ENCODE measurements at regions not wholly inside any gene's neighbourhood (a gene's known extent, or its start where the extent isn't known, plus 50 kb on each side); places are given as distances from the start of the nearest gene placed in this dataset.

DNA sequence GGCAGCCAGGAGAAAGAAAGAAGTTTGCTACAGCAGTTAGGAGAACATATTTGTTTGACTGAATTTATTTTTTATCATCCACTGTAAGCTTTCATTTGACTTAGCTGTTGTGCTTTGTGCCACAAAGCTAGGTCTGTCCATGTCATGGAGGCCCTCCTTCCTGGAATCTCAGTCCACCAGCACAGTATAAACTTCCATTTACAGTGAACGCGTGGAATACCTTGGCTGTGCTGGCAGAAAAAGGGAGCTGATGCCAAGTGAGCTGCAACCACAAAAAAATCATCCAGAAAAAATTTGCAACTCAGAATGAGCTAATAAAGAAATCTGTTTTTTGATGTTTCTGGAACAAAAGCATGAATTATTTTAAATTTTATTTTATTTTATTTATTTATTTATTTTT, 72.6 kb downstream of the ATP6V1G3 start:
- intact Hi-C loops (cut with micrococcal nuclease) (loop anchor here (5.0 kb wide), 6 partner anchors 111 to 941 kb away; partner anchors contain the start of gene NEK7), in situ Hi-C loops (cut with MboI) (no loop called here)
- ChIA-PET POLR2A (interaction anchor here (0.7 kb wide), 2 partner anchors 19 to 26 kb away, joined by 3 to 4 read pairs; no protein-coding TSS in a partner anchor), CTCF (ENCODE audit: low intra/inter-chr PET ratio) (no interaction called here)
- peak; percentile 11 for FAIRE-seq
- H3K4me3 ChIP-seq, result no peak overlapping the region
- no peaks in the 10 kb centered on the region for H3K9me3 ChIP-seq (replicated peaks; ENCODE audit: control insufficient read depth, insufficient read depth, low read depth, low read length)
- no TSS peak for BruUV-seq (replicated peaks)
- TF ChIP-seq CBX2 (IDR thresholded peaks at IDR 0.05; ENCODE audit: insufficient read depth, low read length, poor library complexity, severe bottlenecking) (no peak), CREB5 (CRISPR knock-in tag; IDR thresholded peaks at IDR 0.05) (no peak), ILF3 (IDR thresholded peaks at IDR 0.05; ENCODE audit: borderline replicate concordance) (no peak), HNRNPLL (IDR thresholded peaks at IDR 0.05; ENCODE audit: low read depth, low read length, poor library complexity, severe bottlenecking) (no peak)
- H3K27ac ChIP-seq (ENCODE audit: extremely low read depth, low read depth, low read length), result no peak overlapping the region
- H3K9ac ChIP-seq (ENCODE audit: insufficient read depth in 1 of 2, low read depth in 2 of 2, low read length in 2 of 2), result no peak overlapping the region
- H3K36me3 ChIP-seq (ENCODE audit: control insufficient read depth, insufficient read depth, low read length), result no peaks in the 10 kb centered on the region
- no peak for ATAC-seq
- no peak for DNase-seq (ENCODE audit: extremely low read depth in 1 of 4, low spot score in 3 of 4)
- no peak overlapping the region for H2AFZ ChIP-seq (ENCODE audit: low read depth, low read length)
- no peaks in the 10 kb centered on the region for H3K27me3 ChIP-seq (ENCODE audit: control insufficient read depth in 2 of 2, insufficient read depth in 2 of 2, low read length in 2 of 2)
- no peaks in the 10 kb centered on the region for H4K20me1 ChIP-seq (replicated peaks; ENCODE audit: control insufficient read depth, insufficient read depth, low read length)
- no peak overlapping the region for H3K4me2 ChIP-seq (ENCODE audit: insufficient read depth, low read length)
- no peaks in the 10 kb centered on the region for H3K4me1 ChIP-seq (replicated peaks in 1 of 2; ENCODE audit: control insufficient read depth in 2 of 2, insufficient read depth in 2 of 2, low read length in 2 of 2)
- no peaks in the 10 kb centered on the region for H3K9me1 ChIP-seq (ENCODE audit: control insufficient read depth, insufficient read depth, low read length)
- 73% methylated on average over 2 of the region's 2 CpGs for WGBS (ENCODE audit: insufficient coverage, low coverage, missing lambda C conversion rate)
- H3K79me2 ChIP-seq (ENCODE audit: control insufficient read depth, insufficient read depth, low read length), result no peaks in the 10 kb centered on the region

- Histone ChIP-seq H4K20me1 (replicated peaks; ENCODE audit: control insufficient read depth, insufficient read depth, low read length) (no peaks in the 10 kb centered on the region), H3K27ac (ENCODE audit: extremely low read depth, low read depth, low read length) (no peak overlapping the region), H3K9ac (ENCODE audit: insufficient read depth in 1 of 2, low read depth in 2 of 2, low read length in 2 of 2) (no peak overlapping the region), H3K9me3 (replicated peaks; ENCODE audit: control insufficient read depth, insufficient read depth, low read depth, low read length) (no peaks in the 10 kb centered on the region), H3K9me1 (ENCODE audit: control insufficient read depth, insufficient read depth, low read length) (no peaks in the 10 kb centered on the region), H3K36me3 (ENCODE audit: control insufficient read depth, insufficient read depth, low read length) (no peaks in the 10 kb centered on the region), H3K4me1 (replicated peaks in 1 of 2; ENCODE audit: control insufficient read depth in 2 of 2, insufficient read depth in 2 of 2, low read length in 2 of 2) (no peaks in the 10 kb centered on the region), H3K27me3 (ENCODE audit: control insufficient read depth in 2 of 2, insufficient read depth in 2 of 2, low read length in 2 of 2) (no peaks in the 10 kb centered on the region), H3K4me2 (ENCODE audit: insufficient read depth, low read length) (no peak overlapping the region), H2AFZ (ENCODE audit: low read depth, low read length) (no peak overlapping the region), H3K4me3 (no peak overlapping the region), H3K79me2 (ENCODE audit: control insufficient read depth, insufficient read depth, low read length) (no peaks in the 10 kb centered on the region)
- intact Hi-C loops (cut with micrococcal nuclease) (loop anchor here (5.0 kb wide), 6 partner anchors 110 to 940 kb away; partner anchors contain the start of gene NEK7), in situ Hi-C loops (cut with MboI) (no loop called here)
- ATAC-seq (no peak), FAIRE-seq (no peak), DNase-seq (ENCODE audit: extremely low read depth in 1 of 4, low spot score in 3 of 4) (no peak)
- 67% methylated on average over 2 of the region's 2 CpGs for WGBS (ENCODE audit: insufficient coverage, low coverage, missing lambda C conversion rate)
- TF ChIP-seq SP2 (IDR thresholded peaks at IDR 0.05; ENCODE audit: extremely low read depth, low read depth, low read length, poor library complexity, severe bottlenecking), result no peak
- no peak for TF ChIP-seq SAFB (IDR thresholded peaks at IDR 0.05; ENCODE audit: borderline replicate concordance, low read depth, low read length)
- TF ChIP-seq ZNF217 (CRISPR knock-in tag; IDR thresholded peaks at IDR 0.05), result no peak
- TF ChIP-seq ESRRA (IDR thresholded peaks at IDR 0.05; ENCODE audit: borderline replicate concordance, low read depth), result no peak
- TF ChIP-seq TRIM28 (IDR thresholded peaks at IDR 0.05), result no peak
- TF ChIP-seq ARID1B (IDR thresholded peaks at IDR 0.05), result no peak
- TF ChIP-seq NFYB (IDR thresholded peaks at IDR 0.05; ENCODE audit: extremely low read depth, insufficient read length), result no peak
- BruUV-seq (replicated peaks), result no TSS peak
- CTCF ChIA-PET (ENCODE audit: low intra/inter-chr PET ratio), result no interaction called here
- POLR2A ChIA-PET, result interaction anchor here (0.7 kb wide), 2 partner anchors 19 to 26 kb away, joined by 3 to 4 read pairs; no protein-coding TSS in a partner anchor
Measured at GRCh38 chr1:198467342-198467741, 73.1 kb downstream of the ATP6V1G3 start.
